Right atrium auricular region (tissue), 2 donors: ENCODE measurements at regions not wholly inside any gene's neighbourhood (a gene's known extent, or its start where the extent isn't known, plus 50 kb on each side); places are given as distances from the start of the nearest gene placed in this dataset.
"Not testable (repeated sequence)": the region's sequence is repeated elsewhere in the genome, so short reads cannot be mapped to it uniquely, and the experiment has no call there.

ENCODE experiments used
- DNase-seq: peaks from one replicate; pipeline ENCODE4 v3.0.0-alpha.2; 2019; ENCODE audit warnings: low spot score
- H3K27ac ChIP-seq, 2 donors: fragments of 200-600 bp; sonication (generic); 1 replicate in 1 of 2; 2 replicates in 1 of 2; pipeline ENCODE4 v1.5.1; 2016 to 2019
- H3K27me3 ChIP-seq, 2 donors: fragments of 200-600 bp; sonication (generic); one replicate each; pipeline versions ENCODE4 v1.5.1 to v1.6.0; 2017 to 2019
- H3K36me3 ChIP-seq: fragments of 200-600 bp; sonication (generic); one replicate; pipeline ENCODE4 v1.5.1; 2016
- H3K4me1 ChIP-seq, 2 donors: fragments of 200-600 bp; sonication (generic); one replicate each; pipeline versions ENCODE4 v1.5.1 to v1.6.0; 2017 to 2019
- H3K4me3 ChIP-seq, 2 donors: fragments of 200-600 bp; sonication (generic); 1 replicate in 1 of 2; 2 replicates in 1 of 2; pipeline ENCODE4 v1.5.1; 2017 to 2019; ENCODE audit warnings: mild to moderate bottlenecking in 1 of 2, moderate library complexity in 1 of 2
- H3K9me3 ChIP-seq, 2 donors: fragments of 200-600 bp; sonication (generic); one replicate each; pipeline ENCODE4 v1.5.1; 2019
- TF ChIP-seq, protein P1 (sequence below), 2 donors: fragments of 200-600 bp; sonication (generic); IDR thresholded peaks; one replicate each; pipeline ENCODE4 v1.5.1; 2019; ENCODE audit warnings: antibody characterized with exemption in 2 of 2

DNA sequence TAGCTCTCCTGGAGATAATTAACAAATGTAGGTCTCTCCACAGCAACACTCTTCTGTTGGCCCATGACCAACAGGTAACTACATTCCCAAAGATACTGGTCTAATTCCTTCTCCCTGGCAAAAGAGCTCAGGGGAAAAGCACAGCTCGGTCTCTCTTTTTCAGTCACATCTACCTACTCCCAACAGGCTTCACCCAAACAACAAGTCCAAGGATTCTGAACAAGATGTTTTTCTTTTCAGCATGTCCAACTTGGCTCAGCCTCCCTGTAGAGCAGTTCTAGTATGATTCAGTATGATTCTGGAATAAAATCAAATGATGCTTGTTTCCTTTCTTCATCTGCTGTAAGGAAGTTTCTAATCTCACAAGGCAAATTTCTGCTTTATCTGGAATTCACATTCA is 1704.8 kb upstream of the PIK3C3 start:
- H3K27ac ChIP-seq = no peak overlapping the region
- no peak overlapping the region for H3K4me3 ChIP-seq
- no peaks in the 10 kb centered on the region for H3K27me3 ChIP-seq
- H3K9me3 ChIP-seq = no peaks in the 10 kb centered on the region
- TF ChIP-seq, protein P1, sequence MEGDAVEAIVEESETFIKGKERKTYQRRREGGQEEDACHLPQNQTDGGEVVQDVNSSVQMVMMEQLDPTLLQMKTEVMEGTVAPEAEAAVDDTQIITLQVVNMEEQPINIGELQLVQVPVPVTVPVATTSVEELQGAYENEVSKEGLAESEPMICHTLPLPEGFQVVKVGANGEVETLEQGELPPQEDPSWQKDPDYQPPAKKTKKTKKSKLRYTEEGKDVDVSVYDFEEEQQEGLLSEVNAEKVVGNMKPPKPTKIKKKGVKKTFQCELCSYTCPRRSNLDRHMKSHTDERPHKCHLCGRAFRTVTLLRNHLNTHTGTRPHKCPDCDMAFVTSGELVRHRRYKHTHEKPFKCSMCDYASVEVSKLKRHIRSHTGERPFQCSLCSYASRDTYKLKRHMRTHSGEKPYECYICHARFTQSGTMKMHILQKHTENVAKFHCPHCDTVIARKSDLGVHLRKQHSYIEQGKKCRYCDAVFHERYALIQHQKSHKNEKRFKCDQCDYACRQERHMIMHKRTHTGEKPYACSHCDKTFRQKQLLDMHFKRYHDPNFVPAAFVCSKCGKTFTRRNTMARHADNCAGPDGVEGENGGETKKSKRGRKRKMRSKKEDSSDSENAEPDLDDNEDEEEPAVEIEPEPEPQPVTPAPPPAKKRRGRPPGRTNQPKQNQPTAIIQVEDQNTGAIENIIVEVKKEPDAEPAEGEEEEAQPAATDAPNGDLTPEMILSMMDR (IDR thresholded peaks at IDR 0.05) = no peak
- H3K4me1 ChIP-seq = no peaks in the 10 kb centered on the region
- no peaks in the 10 kb centered on the region for H3K36me3 ChIP-seq
- no peak for DNase-seq

DNA sequence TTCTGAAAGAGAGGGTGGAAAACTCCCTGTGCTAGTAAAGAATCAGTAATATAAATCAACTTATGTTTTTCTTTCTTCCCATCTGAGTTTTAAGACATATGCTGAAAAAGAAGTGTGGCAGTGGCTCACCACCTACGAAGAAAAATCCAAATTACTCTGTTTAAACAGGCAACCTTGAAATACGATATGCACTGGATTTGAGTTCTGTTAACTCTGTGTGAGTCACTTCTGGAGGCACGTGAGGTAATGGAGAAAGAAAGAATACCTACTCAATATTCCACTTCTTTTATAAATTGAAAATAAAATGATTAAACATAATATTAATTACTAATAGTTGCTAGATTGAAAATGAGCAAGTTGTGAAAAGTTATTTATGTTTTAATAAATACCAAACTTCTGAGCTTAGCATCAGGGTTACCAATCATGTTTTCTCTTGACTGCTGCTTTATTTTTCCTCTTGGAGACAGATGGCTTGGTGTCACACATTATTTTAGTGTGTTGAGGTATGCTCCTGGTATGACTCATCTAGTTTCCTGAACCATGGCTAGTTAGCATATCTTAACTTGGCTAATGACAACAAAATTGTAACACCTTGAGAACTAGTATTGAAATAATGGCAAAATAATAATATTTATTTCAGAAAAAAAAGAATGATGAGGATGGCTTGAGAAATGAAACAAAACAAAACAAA is 1705.5 kb upstream of the PIK3C3 start:
- H3K4me1 ChIP-seq = no peaks in the 10 kb centered on the region
- TF ChIP-seq, protein P1 (IDR thresholded peaks at IDR 0.05) = no peak

DNA sequence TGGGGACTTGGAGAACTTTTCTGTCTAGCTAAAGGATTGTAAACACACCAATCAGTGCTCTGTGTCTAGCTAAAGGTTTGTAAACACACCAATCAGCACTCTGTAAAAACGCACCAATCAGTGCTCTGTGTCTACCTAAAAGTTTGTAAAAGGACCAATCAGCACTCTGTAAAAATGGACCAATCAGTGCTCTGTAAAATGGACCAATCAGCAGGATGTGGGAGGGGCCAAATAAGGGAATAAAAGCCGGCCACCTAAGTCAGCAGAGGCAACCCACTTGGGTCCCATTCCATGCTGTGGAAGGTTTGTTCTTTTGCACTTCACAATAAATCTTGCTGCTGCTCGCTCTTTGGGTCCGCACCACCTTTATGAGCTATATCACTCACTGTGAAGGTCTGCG is 1709.4 kb upstream of the PIK3C3 start:
- H3K9me3 ChIP-seq, H3K36me3 ChIP-seq, H3K27ac ChIP-seq, H3K4me3 ChIP-seq, DNase-seq, H3K27me3 ChIP-seq, H3K4me1 ChIP-seq: not testable (repeated sequence)

More for the DNA sequence above, 1705.5 kb upstream of the PIK3C3 start:
- no peaks in the 10 kb centered on the region for H3K9me3 ChIP-seq
- no peak for DNase-seq
- no peaks in the 10 kb centered on the region for H3K27me3 ChIP-seq
- H3K27ac ChIP-seq = no peak overlapping the region
- no peak overlapping the region for H3K4me3 ChIP-seq
- no peaks in the 10 kb centered on the region for H3K36me3 ChIP-seq

DNA sequence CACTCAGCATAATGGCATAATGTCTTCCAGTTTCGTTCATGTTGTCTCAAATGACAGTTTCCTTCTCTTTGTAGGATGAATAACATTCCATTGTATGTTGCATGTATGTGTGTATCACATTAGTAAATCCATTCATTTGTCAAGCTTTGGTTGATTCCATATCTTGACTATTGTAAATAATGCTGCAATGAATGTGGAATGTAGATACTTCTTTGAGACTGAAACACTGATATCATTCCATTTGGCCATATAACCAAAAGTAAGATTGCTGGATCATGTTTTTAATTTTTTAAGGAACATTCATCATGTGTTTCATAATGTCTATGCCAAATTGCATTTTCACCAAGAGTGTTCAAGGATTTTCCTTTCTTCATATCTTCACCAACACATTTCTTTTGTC is 1711.4 kb upstream of the PIK3C3 start:
- Histone ChIP-seq H3K9me3 (no peaks in the 10 kb centered on the region), H3K4me3 (no peak overlapping the region), H3K27me3 (no peaks in the 10 kb centered on the region), H3K27ac (no peak overlapping the region), H3K4me1 (no peaks in the 10 kb centered on the region), H3K36me3 (no peaks in the 10 kb centered on the region)
- DNase-seq = no peak
- TF ChIP-seq, protein P1 (IDR thresholded peaks at IDR 0.05) = no peak

DNA sequence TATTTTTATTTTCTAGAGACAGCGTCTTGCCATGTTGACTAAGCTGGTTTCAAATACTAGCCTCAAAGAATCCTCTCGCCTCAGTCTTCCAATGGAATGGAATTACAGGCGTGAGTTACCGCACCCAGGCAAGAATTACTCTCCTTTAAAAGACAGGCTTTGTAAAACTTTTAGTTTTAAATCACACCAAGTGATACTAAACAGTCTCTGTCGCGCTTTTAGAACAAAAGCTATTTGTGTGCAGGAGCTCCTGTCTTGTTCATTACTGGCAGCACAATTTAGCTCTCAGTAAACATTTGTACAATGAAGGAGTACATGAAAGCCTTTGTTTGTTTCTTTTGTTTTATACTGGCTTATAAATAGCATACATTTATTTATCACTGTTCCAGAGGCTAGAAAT is 1719.2 kb upstream of the PIK3C3 start:
- no peak for DNase-seq
- H3K9me3 ChIP-seq = no peaks in the 10 kb centered on the region
- TF ChIP-seq, protein P1 (IDR thresholded peaks at IDR 0.05) = no peak
- H3K27ac ChIP-seq = no peak overlapping the region
- no peaks in the 10 kb centered on the region for H3K36me3 ChIP-seq
- no peaks in the 10 kb centered on the region for H3K4me1 ChIP-seq
- H3K4me3 ChIP-seq = no peak overlapping the region
- no peaks in the 10 kb centered on the region for H3K27me3 ChIP-seq

DNA sequence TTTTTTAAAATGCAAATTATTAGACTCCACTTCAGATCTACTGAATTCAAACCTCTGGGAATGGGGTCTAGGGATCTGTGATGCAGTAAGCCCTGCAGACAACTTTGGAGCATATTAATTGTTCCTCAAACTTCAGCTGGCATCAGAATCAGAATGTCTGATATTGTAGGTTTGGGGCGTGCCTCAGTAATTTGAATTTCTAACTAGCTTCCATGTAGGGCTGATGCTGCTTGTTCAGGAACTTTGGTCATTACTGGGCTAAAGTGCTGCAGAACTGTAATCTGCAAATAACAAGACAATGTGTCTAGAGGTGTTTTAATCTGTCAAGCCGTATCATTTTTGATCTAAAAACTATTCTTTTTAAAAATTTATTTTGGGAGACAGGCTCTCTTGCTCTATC is 1719.7 kb upstream of the PIK3C3 start:
- H3K27me3 ChIP-seq = no peaks in the 10 kb centered on the region
- H3K4me1 ChIP-seq = no peaks in the 10 kb centered on the region
- H3K4me3 ChIP-seq = no peak overlapping the region
- no peak overlapping the region for H3K27ac ChIP-seq
- no peak for DNase-seq
- no peaks in the 10 kb centered on the region for H3K9me3 ChIP-seq
- no peaks in the 10 kb centered on the region for H3K36me3 ChIP-seq
- TF ChIP-seq, protein P1 (IDR thresholded peaks at IDR 0.05) = no peak
